ENCODE measurements at regions not wholly inside any gene's neighbourhood (a gene's known extent, or its start where the extent isn't known, plus 50 kb on each side); places are given as distances from the start of the nearest gene placed in this dataset.
"Not testable (repeated sequence)": the region's sequence is repeated elsewhere in the genome, so short reads cannot be mapped to it uniquely, and the experiment has no call there.

GRCh38 chr11:29075726-29076125, 941.1 kb downstream of the KCNA4 start:
- DNase-seq (ENCODE audit: low spot score) = no peak
- in situ Hi-C loops (cut with MboI; ENCODE audit: low sequenced_read_pairs, unreplicated experiment) = no loop called here
- TF ChIP-seq, protein P1, sequence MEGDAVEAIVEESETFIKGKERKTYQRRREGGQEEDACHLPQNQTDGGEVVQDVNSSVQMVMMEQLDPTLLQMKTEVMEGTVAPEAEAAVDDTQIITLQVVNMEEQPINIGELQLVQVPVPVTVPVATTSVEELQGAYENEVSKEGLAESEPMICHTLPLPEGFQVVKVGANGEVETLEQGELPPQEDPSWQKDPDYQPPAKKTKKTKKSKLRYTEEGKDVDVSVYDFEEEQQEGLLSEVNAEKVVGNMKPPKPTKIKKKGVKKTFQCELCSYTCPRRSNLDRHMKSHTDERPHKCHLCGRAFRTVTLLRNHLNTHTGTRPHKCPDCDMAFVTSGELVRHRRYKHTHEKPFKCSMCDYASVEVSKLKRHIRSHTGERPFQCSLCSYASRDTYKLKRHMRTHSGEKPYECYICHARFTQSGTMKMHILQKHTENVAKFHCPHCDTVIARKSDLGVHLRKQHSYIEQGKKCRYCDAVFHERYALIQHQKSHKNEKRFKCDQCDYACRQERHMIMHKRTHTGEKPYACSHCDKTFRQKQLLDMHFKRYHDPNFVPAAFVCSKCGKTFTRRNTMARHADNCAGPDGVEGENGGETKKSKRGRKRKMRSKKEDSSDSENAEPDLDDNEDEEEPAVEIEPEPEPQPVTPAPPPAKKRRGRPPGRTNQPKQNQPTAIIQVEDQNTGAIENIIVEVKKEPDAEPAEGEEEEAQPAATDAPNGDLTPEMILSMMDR (IDR thresholded peaks at IDR 0.05; ENCODE audit: borderline replicate concordance, control extremely low read depth, extremely low read depth, insufficient read depth, missing control alignments) = no peak

DNA sequence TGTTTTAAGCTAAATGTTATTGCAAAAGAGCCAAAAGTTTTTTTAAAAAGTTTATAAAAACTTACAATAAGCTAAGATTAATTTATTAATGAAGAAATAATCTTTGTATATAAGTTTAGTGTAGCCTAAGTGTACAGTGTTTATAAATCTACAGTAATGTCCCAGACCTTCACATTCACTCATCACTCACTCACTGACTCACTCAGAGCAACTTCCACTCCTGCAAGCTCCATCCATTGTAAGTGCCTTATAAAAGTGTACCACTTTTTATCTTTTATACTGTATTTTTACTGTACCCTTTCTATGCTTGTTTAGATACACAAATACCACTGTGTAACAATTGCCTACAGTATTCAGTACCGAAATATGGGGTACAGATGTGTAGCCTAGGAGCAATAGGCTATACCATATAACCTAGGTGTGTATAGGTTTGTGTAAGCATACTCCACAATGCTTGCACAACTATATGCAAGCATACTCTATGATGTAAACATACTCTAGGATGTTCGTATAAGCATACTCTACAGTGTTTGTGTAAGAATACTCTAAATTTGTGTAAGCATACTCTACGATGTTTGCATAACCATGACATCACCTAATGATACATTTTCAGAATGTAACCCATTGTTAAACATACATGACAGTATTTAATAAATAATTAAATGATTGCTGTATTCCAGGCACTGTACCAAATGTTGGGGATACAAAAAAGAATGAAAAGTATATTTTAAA, 953.0 kb downstream of the KCNA4 start:
- in situ Hi-C loops (cut with MboI; ENCODE audit: low sequenced_read_pairs, unreplicated experiment) = no loop called here

GRCh38 chr11:29061452-29061851, 953.3 kb downstream of the METTL15 start:
- TF ChIP-seq, protein P1 (IDR thresholded peaks at IDR 0.05; ENCODE audit: borderline replicate concordance, control extremely low read depth, extremely low read depth, insufficient read depth, missing control alignments) = no peak
- in situ Hi-C loops (cut with MboI; ENCODE audit: low sequenced_read_pairs, unreplicated experiment) = no loop called here
- no peak for DNase-seq (ENCODE audit: low spot score)

More for the DNA sequence above, 953.0 kb downstream of the KCNA4 start:
- TF ChIP-seq, protein P1 (IDR thresholded peaks at IDR 0.05; ENCODE audit: borderline replicate concordance, control extremely low read depth, extremely low read depth, insufficient read depth, missing control alignments) = no peak
- no peak for DNase-seq (ENCODE audit: low spot score)

GRCh38 chr11:29056487-29056886, 948.3 kb downstream of the METTL15 start:
- in situ Hi-C loops (cut with MboI; ENCODE audit: low sequenced_read_pairs, unreplicated experiment); DNase-seq (ENCODE audit: low spot score): not testable (repeated sequence)

DNA sequence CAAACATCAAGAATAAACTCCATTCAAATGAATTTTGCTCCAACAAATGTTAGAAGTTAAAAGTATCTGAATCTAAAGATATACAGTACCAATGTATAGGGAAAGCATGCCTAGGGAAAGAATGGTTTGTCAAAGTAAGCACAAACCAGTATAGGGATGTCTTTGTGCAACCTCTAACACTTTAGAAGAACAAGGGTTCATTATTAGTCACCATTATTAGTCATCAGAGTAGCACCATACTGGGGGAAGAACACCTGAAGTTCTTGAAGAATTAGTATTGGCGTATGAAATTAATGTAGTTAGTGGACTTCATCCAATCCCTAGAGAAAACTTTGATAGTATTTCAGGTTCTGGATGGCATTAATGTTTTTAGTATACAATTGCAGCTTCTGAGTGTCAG, 943.7 kb downstream of the METTL15 start:
- TF ChIP-seq, protein P1 (IDR thresholded peaks at IDR 0.05; ENCODE audit: borderline replicate concordance, control extremely low read depth, extremely low read depth, insufficient read depth, missing control alignments) = no peak
- in situ Hi-C loops (cut with MboI; ENCODE audit: low sequenced_read_pairs, unreplicated experiment) = no loop called here
- no peak for DNase-seq (ENCODE audit: low spot score)

DNA sequence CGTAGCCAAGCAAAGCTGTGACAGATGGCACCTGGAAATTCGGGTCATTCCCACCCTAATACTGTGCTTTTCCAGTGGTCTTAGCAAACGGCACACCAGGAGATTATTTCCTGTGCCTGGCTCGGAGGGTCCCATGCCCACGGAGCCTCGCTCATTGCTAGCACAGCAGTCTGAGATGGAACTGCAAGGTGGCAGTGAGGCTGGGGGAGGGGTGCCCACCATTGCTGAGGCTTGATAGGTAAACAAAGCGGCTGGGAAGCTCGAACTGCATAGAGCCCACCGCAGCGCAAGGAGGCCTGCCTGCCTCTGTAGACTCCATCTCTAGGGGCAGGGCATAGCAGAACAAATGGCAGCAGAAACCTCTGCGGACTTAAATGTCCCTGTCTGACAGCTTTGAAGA, 942.8 kb downstream of the METTL15 start:
- in situ Hi-C loops (cut with MboI; ENCODE audit: low sequenced_read_pairs, unreplicated experiment); DNase-seq (ENCODE audit: low spot score): not testable (repeated sequence)

DNA sequence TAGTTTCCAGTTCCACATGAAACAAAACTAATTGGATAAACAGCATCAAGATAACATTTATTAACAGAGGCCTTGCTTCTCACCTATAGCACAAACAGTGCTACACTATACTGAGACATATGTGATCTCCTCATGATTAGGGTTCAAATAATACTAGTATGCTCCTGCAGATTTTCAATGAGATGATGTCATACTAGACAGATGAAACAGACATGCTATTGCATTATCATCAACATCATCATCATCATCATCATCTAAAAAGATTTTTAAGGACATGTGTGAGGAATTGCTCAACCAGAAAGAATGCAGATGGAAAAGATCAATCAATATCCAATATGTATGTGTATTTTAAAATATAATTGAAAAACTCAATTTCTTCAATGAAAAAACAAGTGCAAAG, 932.3 kb downstream of the METTL15 start:
- no peak for DNase-seq (ENCODE audit: low spot score)
- in situ Hi-C loops (cut with MboI; ENCODE audit: low sequenced_read_pairs, unreplicated experiment) = no loop called here
- TF ChIP-seq, protein P1 (IDR thresholded peaks at IDR 0.05; ENCODE audit: borderline replicate concordance, control extremely low read depth, extremely low read depth, insufficient read depth, missing control alignments) = no peak

All from GM13976 (cell line).